Right lobe of liver (tissue), 4 donors: ENCODE measurements at regions not wholly inside any gene's neighbourhood (a gene's known extent, or its start where the extent isn't known, plus 50 kb on each side); places are given as distances from the start of the nearest gene placed in this dataset.

Experiments
- CTCF ChIP-seq, 4 donors: fragments of 200-600 bp in 3 of 4; fragments of 450-650 bp in 1 of 4; IDR thresholded peaks; one replicate each; pipeline versions ENCODE4 v1.5.1 to v1.8.0; 2016 to 2022; ENCODE audit warnings: antibody characterized with exemption in 4 of 4, mild to moderate bottlenecking in 2 of 4
- POLR2A ChIP-seq: fragments of 450-650 bp; IDR thresholded peaks from one replicate; pipeline ENCODE4 v1.6.1; 2017; ENCODE audit warnings: antibody characterized with exemption, mild to moderate bottlenecking
- donor health status: DM: no; HTN: no; CAD: no.
- donor health status: DM: no; HTN: no; CAD: no.
- donor health status: DM: no; HTN: yes; CAD: no.

GRCh38 chr18:59961070-59961469 lies 61.3 kb downstream of the PMAIP1 start:
- no peak for TF ChIP-seq POLR2A
- TF ChIP-seq CTCF (IDR thresholded peaks at IDR 0.05) = no peak
